Heart left ventricle (tissue), 13 donors: ENCODE measurements at regions not wholly inside any gene's neighbourhood (a gene's known extent, or its start where the extent isn't known, plus 50 kb on each side); places are given as distances from the start of the nearest gene placed in this dataset.

Source experiments
- CTCF ChIP-seq, 12 donors: fragments of 200-600 bp; sonication (generic) in 4 of 12; IDR thresholded peaks; one replicate each; pipeline versions ENCODE4 v1.5.0 to v1.8.0; 2018 to 2022; ENCODE audit warnings: antibody characterized with exemption in 12 of 12, mild to moderate bottlenecking in 5 of 12
- POLR2A ChIP-seq, 2 donors: fragments of 450-650 bp; IDR thresholded peaks; one replicate each; pipeline ENCODE4 v1.6.1; 2017; ENCODE audit warnings: antibody characterized with exemption in 2 of 2, mild to moderate bottlenecking in 2 of 2, moderate library complexity in 2 of 2
- donor health status: ischemic (EF 13 %, LVEDD 7.1; RV severe dilation, severe dysfunction).
- donor health status: DM: no; HTN: yes; CAD: no.
- donor health status: DM: no; HTN: no; CAD: no.
- donor health status: ischemic (EF 25% LVEDD 6.9; RV normal size, moderate dysfunction).
- donor health status: ischemic (EF 25% LVEDD 5.7; RV mildly dilated, moderate dysfunction).
- donor health status: ischemic (EF 35%, LVEDD 5.7; RV mildly dilated, moderate dysfunction).
- donor health status: nonischemic (EF 11% LVEDD 7.7; RV severe dilation, severe dysfunction).
- donor health status: DM: yes; HTN: yes; CAD: no.
- donor health status: PGD.
- donor health status: ischemic (EF 29% LVEDD 5.4; RV normal size, mild dysfunction).
- donor health status: nonischemic (EF 23%, LVEDD 6.1; RV moderate dilation, normal function).

- TF ChIP-seq CTCF (IDR thresholded peaks at IDR 0.05) (no peak), POLR2A (IDR thresholded peaks at IDR 0.05) (no peak)
Measured at GRCh38 chr1:188611432-188611831, 1782.7 kb downstream of the PLA2G4A start.
